SK-N-MC (cell line): ENCODE measurements at regions not wholly inside any gene's neighbourhood (a gene's known extent, or its start where the extent isn't known, plus 50 kb on each side); places are given as distances from the start of the nearest gene placed in this dataset.

ENCODE experiments used
- DNase-seq: peaks from one replicate; pipeline ENCODE4 v3.0.0-alpha.2; 2011; ENCODE audit warnings: low read depth, low spot score
- H3K27ac ChIP-seq: fragments of 200-600 bp; sonication (generic); 2 replicates; pipeline ENCODE4 v1.5.1; 2016; ENCODE audit warnings: mixed run types
- H3K36me3 ChIP-seq: fragments of 200-600 bp; sonication (generic); 2 replicates; pipeline ENCODE4 v1.6.1; 2017; ENCODE audit warnings: antibody characterized with exemption, low read length, mixed read lengths; ENCODE audit not compliant: insufficient read depth
- H3K4me3 ChIP-seq: fragments of 200-600 bp; sonication (generic); 2 replicates; pipeline ENCODE4 v1.5.1; 2016
- H3K9ac ChIP-seq: fragments of 200-600 bp; sonication (generic); 2 replicates; pipeline ENCODE4 v1.8.0; 2017; ENCODE audit warnings: mixed run types, mixed read lengths; ENCODE audit not compliant: insufficient read length
- H3K9me3 ChIP-seq: fragments of 200-600 bp; sonication (generic); 2 replicates; pipeline ENCODE4 v1.6.1; 2017; ENCODE audit warnings: low read depth, mild to moderate bottlenecking, antibody characterized with exemption, low read length, moderate library complexity, mixed read lengths
- EZH2 ChIP-seq: fragments of 200-600 bp; sonication (generic); IDR thresholded peaks from one replicate; pipeline ENCODE4 v1.6.1; 2017; ENCODE audit warnings: antibody characterized with exemption
- FOXP2 ChIP-seq: optimal IDR thresholded peaks from 2 replicates; pipeline ENCODE3; 2011; ENCODE audit warnings: mild to moderate bottlenecking, moderate library complexity; ENCODE audit not compliant: insufficient read depth; ENCODE audit errors: extremely low read length, control extremely low read depth
- POLR2AphosphoS5 ChIP-seq: IDR thresholded peaks from 2 replicates; pipeline ENCODE4 v1.6.1; 2012; ENCODE audit warnings: mild to moderate bottlenecking, low read depth, low read length, borderline replicate concordance

- Histone ChIP-seq H3K4me3 (no peak overlapping the region), H3K27ac (no peak overlapping the region), H3K9ac (no peak overlapping the region), H3K9me3 (no peaks in the 10 kb centered on the region), H3K36me3 (no peaks in the 10 kb centered on the region)
- TF ChIP-seq FOXP2, result no peak
- DNase-seq, result no peak
Measured at GRCh38 chr3:87148020-87148419, 79.1 kb upstream of the CHMP2B start.

- TF ChIP-seq EZH2, result no peak
- no peaks in the 10 kb centered on the region for H3K36me3 ChIP-seq
- H3K9me3 ChIP-seq, result no peaks in the 10 kb centered on the region
- no peak overlapping the region for H3K4me3 ChIP-seq
- DNase-seq, result no peak
- no peak overlapping the region for H3K9ac ChIP-seq
- H3K27ac ChIP-seq, result no peak overlapping the region
Measured at GRCh38 chr3:87147562-87147961, 79.5 kb upstream of the CHMP2B start.

- Histone ChIP-seq H3K36me3 (no peaks in the 10 kb centered on the region), H3K27ac (no peak overlapping the region), H3K9me3 (no peaks in the 10 kb centered on the region; the same call in 1 of the 2 replicates), H3K4me3 (no peak overlapping the region), H3K9ac (no peak overlapping the region)
- no peak for DNase-seq
- no peak for TF ChIP-seq POLR2AphosphoS5
- no peak for TF ChIP-seq FOXP2
- TF ChIP-seq EZH2, result no peak
Measured at GRCh38 chr3:87145553-87145952, 81.6 kb upstream of the CHMP2B start.

GRCh38 chr3:87136066-87136596 lies 91.0 kb upstream of the CHMP2B start:
- Histone ChIP-seq H3K9me3 (no peaks in the 10 kb centered on the region; the same call in 1 of the 2 replicates), H3K9ac (no peak overlapping the region), H3K36me3 (no peaks in the 10 kb centered on the region), H3K4me3 (no peak overlapping the region), H3K27ac (no peak overlapping the region)
- TF ChIP-seq POLR2AphosphoS5 (no peak), FOXP2 (no peak), EZH2 (no peak)
- no peak for DNase-seq

- Histone ChIP-seq H3K27ac (no peak overlapping the region), H3K9me3 (no peaks in the 10 kb centered on the region), H3K4me3 (no peak overlapping the region), H3K36me3 (no peaks in the 10 kb centered on the region), H3K9ac (no peak overlapping the region)
- DNase-seq, result no peak
- no peak for TF ChIP-seq EZH2
- TF ChIP-seq POLR2AphosphoS5, result no peak
- TF ChIP-seq FOXP2, result no peak
Measured at GRCh38 chr3:87135412-87135811, 91.7 kb upstream of the CHMP2B start.

GRCh38 chr3:87132801-87133200 lies 94.3 kb upstream of the CHMP2B start:
- H3K27ac ChIP-seq, result no peak overlapping the region
- H3K4me3 ChIP-seq, result no peak overlapping the region
- 0 out of 2 replicates have a peak, but pooled peaks cover 2% of the 10 kb centered on the region for H3K36me3 ChIP-seq
- TF ChIP-seq POLR2AphosphoS5 (no peak), FOXP2 (no peak), EZH2 (no peak)
- DNase-seq, result no peak
- peaks cover 3% of the 10 kb centered on the region; the same call in 1 of the 2 replicates for H3K9me3 ChIP-seq
- no peak overlapping the region for H3K9ac ChIP-seq

GRCh38 chr3:87128006-87128405 lies 99.1 kb upstream of the CHMP2B start:
- Histone ChIP-seq H3K27ac (peak overlapping the region; percentile 86), H3K9ac (no peak overlapping the region), H3K4me3 (no peak overlapping the region), H3K9me3 (peaks cover 3% of the 10 kb centered on the region; the same call in 1 of the 2 replicates), H3K36me3 (0 out of 2 replicates have a peak, but pooled peaks cover 3% of the 10 kb centered on the region)
- TF ChIP-seq FOXP2 (no peak), EZH2 (no peak), POLR2AphosphoS5 (no peak)
- DNase-seq, result no peak

- TF ChIP-seq FOXP2 (no peak), POLR2AphosphoS5 (peak; percentile 26; the same call in 1 of the 2 replicates)
- Histone ChIP-seq H3K4me3 (peak overlapping the region; percentile 16; the same call in 1 of the 2 replicates), H3K9ac (no peak overlapping the region), H3K27ac (peak overlapping the region; percentile 86), H3K9me3 (peaks cover 3% of the 10 kb centered on the region; the same call in 1 of the 2 replicates), H3K36me3 (0 out of 2 replicates have a peak, but pooled peaks cover 3% of the 10 kb centered on the region)
- DNase-seq, result peak; percentile 51
Measured at GRCh38 chr3:87127281-87127680, 99.8 kb upstream of the CHMP2B start.

GRCh38 chr3:87126321-87126720 lies 100.8 kb upstream of the CHMP2B start:
- Histone ChIP-seq H3K36me3 (0 out of 2 replicates have a peak, but pooled peaks cover 3% of the 10 kb centered on the region), H3K27ac (peak overlapping the region; percentile 53), H3K4me3 (no peak overlapping the region), H3K9me3 (peaks cover 3% of the 10 kb centered on the region; the same call in 1 of the 2 replicates), H3K9ac (no peak overlapping the region)
- TF ChIP-seq FOXP2, result no peak
- DNase-seq, result no peak
